Spleen (tissue), 7 donors: ENCODE measurements at regions not wholly inside any gene's neighbourhood (a gene's known extent, or its start where the extent isn't known, plus 50 kb on each side); places are given as distances from the start of the nearest gene placed in this dataset.

Experiments
- POLR2A ChIP-seq, 3 donors: fragments of 450-650 bp; IDR thresholded peaks; one replicate each; pipeline ENCODE4 v1.5.1; 2017; ENCODE audit warnings: antibody characterized with exemption in 3 of 3, mild to moderate bottlenecking in 1 of 3
- POLR2AphosphoS5 ChIP-seq, 3 donors: sonication (generic); formaldehyde crosslinking; IDR thresholded peaks; one replicate each; pipeline ENCODE4 v1.5.1; 2017; ENCODE audit warnings: antibody characterized with exemption in 3 of 3
- TF ChIP-seq, protein P1 (sequence below), 11 experiments: fragments of 200-600 bp in 7 of 11; fragments of 450-650 bp in 4 of 11; sonication (generic) in 4 of 11; IDR thresholded peaks in 8 of 11; conservative IDR thresholded peaks in 3 of 11; 1 replicate in 7 of 11; 2 replicates in 4 of 11; pipeline versions ENCODE4 v1.4.0 to v1.8.0; 2016 to 2021; ENCODE audit warnings: antibody characterized with exemption in 11 of 11, inconsistent platforms in 4 of 11, mild to moderate bottlenecking in 1 of 11
- donor health status: DM: no; HTN: no; CAD: no; lungs with moderate emphysema.
- donor health status: DM: no; HTN: no; CAD: no.
- donor health status: DM: no; HTN: no; CAD: no.

DNA sequence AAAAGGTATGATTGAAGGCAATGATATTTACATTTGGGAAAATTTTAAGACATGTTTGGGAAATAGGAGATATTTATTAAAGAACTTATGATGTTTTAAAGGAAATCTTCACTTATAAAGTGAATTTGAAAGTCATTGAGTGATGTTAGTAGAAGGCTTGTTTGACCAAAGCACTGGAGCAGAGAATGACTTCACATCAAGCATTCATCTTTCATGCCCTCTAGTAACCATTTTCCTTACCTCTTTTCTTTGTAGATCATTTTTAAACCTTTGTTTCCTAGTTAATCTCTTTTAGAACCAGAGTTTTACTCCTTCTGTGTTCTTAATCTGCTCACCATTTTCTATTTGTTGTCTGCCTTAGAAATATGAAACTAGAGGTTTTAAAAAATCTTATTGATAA is 111.3 kb upstream of the FOXP2 start:
- TF ChIP-seq, protein P1, sequence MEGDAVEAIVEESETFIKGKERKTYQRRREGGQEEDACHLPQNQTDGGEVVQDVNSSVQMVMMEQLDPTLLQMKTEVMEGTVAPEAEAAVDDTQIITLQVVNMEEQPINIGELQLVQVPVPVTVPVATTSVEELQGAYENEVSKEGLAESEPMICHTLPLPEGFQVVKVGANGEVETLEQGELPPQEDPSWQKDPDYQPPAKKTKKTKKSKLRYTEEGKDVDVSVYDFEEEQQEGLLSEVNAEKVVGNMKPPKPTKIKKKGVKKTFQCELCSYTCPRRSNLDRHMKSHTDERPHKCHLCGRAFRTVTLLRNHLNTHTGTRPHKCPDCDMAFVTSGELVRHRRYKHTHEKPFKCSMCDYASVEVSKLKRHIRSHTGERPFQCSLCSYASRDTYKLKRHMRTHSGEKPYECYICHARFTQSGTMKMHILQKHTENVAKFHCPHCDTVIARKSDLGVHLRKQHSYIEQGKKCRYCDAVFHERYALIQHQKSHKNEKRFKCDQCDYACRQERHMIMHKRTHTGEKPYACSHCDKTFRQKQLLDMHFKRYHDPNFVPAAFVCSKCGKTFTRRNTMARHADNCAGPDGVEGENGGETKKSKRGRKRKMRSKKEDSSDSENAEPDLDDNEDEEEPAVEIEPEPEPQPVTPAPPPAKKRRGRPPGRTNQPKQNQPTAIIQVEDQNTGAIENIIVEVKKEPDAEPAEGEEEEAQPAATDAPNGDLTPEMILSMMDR (IDR thresholded peaks at IDR 0.05 in 8 of 11, conservative IDR thresholded peaks at IDR 0.05 in 3 of 11): no peak
- TF ChIP-seq POLR2AphosphoS5 (IDR thresholded peaks at IDR 0.05) (no peak), POLR2A (IDR thresholded peaks at IDR 0.05) (no peak)
